Fibroblast of lung (primary cell): ENCODE measurements at regions not wholly inside any gene's neighbourhood (a gene's known extent, or its start where the extent isn't known, plus 50 kb on each side); places are given as distances from the start of the nearest gene placed in this dataset.

Source experiments
- DNase-seq, 2 donors: peaks; one replicate each; pipeline versions ENCODE4 v3.0.0 to v3.0.0-alpha.2; 2010; ENCODE audit warnings: low read depth in 2 of 2
- H2AFZ ChIP-seq: 2 replicates; pipeline ENCODE4 v1.5.1; 2012; ENCODE audit warnings: low read length, control low read depth, inconsistent platforms
- H3K27ac ChIP-seq: 2 replicates; pipeline ENCODE4 v1.5.1; 2011; ENCODE audit warnings: low read length, control low read depth; ENCODE audit not compliant: insufficient read depth
- H3K27me3 ChIP-seq: 2 replicates; pipeline ENCODE4 v1.5.1; 2011; ENCODE audit warnings: mild to moderate bottlenecking, low read length; ENCODE audit not compliant: control insufficient read depth, insufficient read depth
- H3K36me3 ChIP-seq: 2 replicates; pipeline ENCODE4 v1.5.1; 2011; ENCODE audit warnings: low read length; ENCODE audit not compliant: control insufficient read depth, insufficient read depth
- H3K4me1 ChIP-seq: 2 replicates; pipeline ENCODE4 v1.5.1; 2011; ENCODE audit warnings: low read length; ENCODE audit not compliant: control insufficient read depth, insufficient read depth; ENCODE audit errors: extremely low read depth
- H3K4me2 ChIP-seq: 2 replicates; pipeline ENCODE4 v1.5.1; 2011; ENCODE audit warnings: low read length, control low read depth; ENCODE audit not compliant: insufficient read depth; ENCODE audit errors: extremely low read depth
- H3K4me3 ChIP-seq, 4 experiments: fragments of 200-600 bp in 1 of 4; sonication (generic) in 1 of 4; replicated peaks in 1 of 4; 2 replicates each; pipeline ENCODE4 v1.5.1; 2011 to 2016; ENCODE audit warnings: low read length in 4 of 4, low read depth in 3 of 4, mild to moderate bottlenecking in 3 of 4, control low read depth in 2 of 4, inconsistent platforms in 1 of 4, mixed read lengths in 1 of 4; ENCODE audit not compliant: insufficient read depth in 1 of 4; ENCODE audit errors: control extremely low read depth in 1 of 4
- H3K79me2 ChIP-seq: 2 replicates; pipeline ENCODE4 v1.5.1; 2012; ENCODE audit warnings: mild to moderate bottlenecking, low read length, inconsistent platforms; ENCODE audit not compliant: control insufficient read depth, insufficient read depth
- H3K9ac ChIP-seq: 2 replicates; pipeline ENCODE4 v1.5.1; 2011; ENCODE audit warnings: mild to moderate bottlenecking, low read length, control low read depth; ENCODE audit not compliant: insufficient read depth
- H3K9me3 ChIP-seq: 2 replicates; pipeline ENCODE4 v1.5.1; 2012; ENCODE audit warnings: low read depth, low read length; ENCODE audit not compliant: control insufficient read depth, insufficient read depth
- H4K20me1 ChIP-seq: 2 replicates; pipeline ENCODE4 v1.5.1; 2011; ENCODE audit warnings: low read length; ENCODE audit not compliant: control insufficient read depth, insufficient read depth; ENCODE audit errors: extremely low read depth
- EZH2 ChIP-seq: IDR thresholded peaks from 2 replicates; pipeline ENCODE4 v1.5.1; 2012; ENCODE audit warnings: low read length, control low read depth, mild to moderate bottlenecking; ENCODE audit errors: missing control alignments
- TF ChIP-seq, protein P1 (sequence below), 2 donors: IDR thresholded peaks in 1 of 2; conservative IDR thresholded peaks in 1 of 2; 1 replicate in 1 of 2; 2 replicates in 1 of 2; pipeline ENCODE4 v1.5.1; 2011 to 2012; ENCODE audit warnings: low read length in 2 of 2, control low read depth in 1 of 2, inconsistent platforms in 1 of 2, low read depth in 1 of 2, mild to moderate bottlenecking in 1 of 2

DNA sequence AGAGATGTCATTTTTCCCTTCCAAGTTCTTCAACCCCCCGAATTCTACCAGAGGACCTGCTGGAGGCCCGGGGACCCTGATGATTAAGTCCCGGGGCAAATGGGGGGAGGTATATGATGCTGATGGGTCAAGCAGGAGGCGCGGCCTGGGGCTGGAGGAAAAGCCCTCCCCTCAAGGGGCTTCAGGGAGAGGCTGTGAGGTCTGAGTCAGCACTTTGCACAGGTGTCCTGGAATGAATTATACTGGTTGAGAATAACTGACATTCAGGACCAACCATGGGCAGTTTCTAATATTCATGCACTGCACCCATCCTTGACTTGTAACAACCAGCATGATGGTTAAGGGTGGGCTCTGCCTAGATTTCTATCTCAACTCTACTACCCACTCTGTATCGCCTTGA lies 146.8 kb upstream of the SYT13 start:
- H3K9me3 ChIP-seq = no peaks in the 10 kb centered on the region
- no peaks in the 10 kb centered on the region for H3K79me2 ChIP-seq
- no peak overlapping the region for H3K4me2 ChIP-seq
- DNase-seq = no peak
- no peak overlapping the region for H2AFZ ChIP-seq
- no peak overlapping the region for H3K27ac ChIP-seq
- H3K4me1 ChIP-seq = no peaks in the 10 kb centered on the region
- H4K20me1 ChIP-seq = no peaks in the 10 kb centered on the region
- H3K27me3 ChIP-seq = peaks cover 1% of the 10 kb centered on the region
- no peak overlapping the region for H3K4me3 ChIP-seq
- H3K36me3 ChIP-seq = no peaks in the 10 kb centered on the region
- TF ChIP-seq, protein P1, sequence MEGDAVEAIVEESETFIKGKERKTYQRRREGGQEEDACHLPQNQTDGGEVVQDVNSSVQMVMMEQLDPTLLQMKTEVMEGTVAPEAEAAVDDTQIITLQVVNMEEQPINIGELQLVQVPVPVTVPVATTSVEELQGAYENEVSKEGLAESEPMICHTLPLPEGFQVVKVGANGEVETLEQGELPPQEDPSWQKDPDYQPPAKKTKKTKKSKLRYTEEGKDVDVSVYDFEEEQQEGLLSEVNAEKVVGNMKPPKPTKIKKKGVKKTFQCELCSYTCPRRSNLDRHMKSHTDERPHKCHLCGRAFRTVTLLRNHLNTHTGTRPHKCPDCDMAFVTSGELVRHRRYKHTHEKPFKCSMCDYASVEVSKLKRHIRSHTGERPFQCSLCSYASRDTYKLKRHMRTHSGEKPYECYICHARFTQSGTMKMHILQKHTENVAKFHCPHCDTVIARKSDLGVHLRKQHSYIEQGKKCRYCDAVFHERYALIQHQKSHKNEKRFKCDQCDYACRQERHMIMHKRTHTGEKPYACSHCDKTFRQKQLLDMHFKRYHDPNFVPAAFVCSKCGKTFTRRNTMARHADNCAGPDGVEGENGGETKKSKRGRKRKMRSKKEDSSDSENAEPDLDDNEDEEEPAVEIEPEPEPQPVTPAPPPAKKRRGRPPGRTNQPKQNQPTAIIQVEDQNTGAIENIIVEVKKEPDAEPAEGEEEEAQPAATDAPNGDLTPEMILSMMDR (conservative IDR thresholded peaks at IDR 0.05 in 1 of 2, IDR thresholded peaks at IDR 0.05 in 1 of 2; ENCODE audit: low read depth in 1 of 2, low read length in 2 of 2) = no peak
- no peak for TF ChIP-seq EZH2
- H3K9ac ChIP-seq = no peak overlapping the region

DNA sequence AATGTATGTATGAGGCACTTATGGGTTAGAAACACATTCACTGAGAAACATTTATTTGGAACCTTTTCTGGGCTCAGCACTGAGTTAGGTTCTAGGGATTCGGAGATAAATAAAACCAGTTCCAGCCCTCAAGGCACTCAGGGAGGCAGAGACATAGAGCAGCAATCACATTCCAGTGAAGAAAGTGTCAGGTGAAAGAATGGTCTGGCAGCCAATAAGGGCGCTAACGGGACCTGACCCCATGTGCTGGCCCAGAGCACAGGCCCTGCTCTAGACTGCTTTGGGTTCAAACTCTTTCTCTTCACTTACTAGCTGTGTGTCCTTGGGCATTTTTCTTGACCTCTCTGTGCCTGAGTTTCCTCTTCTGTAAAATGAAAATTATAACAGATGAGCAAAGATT lies 146.0 kb upstream of the SYT13 start:
- Histone ChIP-seq H3K4me1 (no peaks in the 10 kb centered on the region), H3K36me3 (no peaks in the 10 kb centered on the region), H2AFZ (no peak overlapping the region), H3K79me2 (no peaks in the 10 kb centered on the region), H3K27ac (no peak overlapping the region), H3K9ac (no peak overlapping the region), H3K9me3 (no peaks in the 10 kb centered on the region), H3K27me3 (peaks cover 3% of the 10 kb centered on the region), H3K4me3 (no peak overlapping the region), H4K20me1 (no peaks in the 10 kb centered on the region), H3K4me2 (no peak overlapping the region)
- TF ChIP-seq EZH2 = no peak
- TF ChIP-seq, protein P1 (conservative IDR thresholded peaks at IDR 0.05 in 1 of 2, IDR thresholded peaks at IDR 0.05 in 1 of 2; ENCODE audit: low read depth in 1 of 2, low read length in 2 of 2) = no peak
- DNase-seq = no peak

DNA sequence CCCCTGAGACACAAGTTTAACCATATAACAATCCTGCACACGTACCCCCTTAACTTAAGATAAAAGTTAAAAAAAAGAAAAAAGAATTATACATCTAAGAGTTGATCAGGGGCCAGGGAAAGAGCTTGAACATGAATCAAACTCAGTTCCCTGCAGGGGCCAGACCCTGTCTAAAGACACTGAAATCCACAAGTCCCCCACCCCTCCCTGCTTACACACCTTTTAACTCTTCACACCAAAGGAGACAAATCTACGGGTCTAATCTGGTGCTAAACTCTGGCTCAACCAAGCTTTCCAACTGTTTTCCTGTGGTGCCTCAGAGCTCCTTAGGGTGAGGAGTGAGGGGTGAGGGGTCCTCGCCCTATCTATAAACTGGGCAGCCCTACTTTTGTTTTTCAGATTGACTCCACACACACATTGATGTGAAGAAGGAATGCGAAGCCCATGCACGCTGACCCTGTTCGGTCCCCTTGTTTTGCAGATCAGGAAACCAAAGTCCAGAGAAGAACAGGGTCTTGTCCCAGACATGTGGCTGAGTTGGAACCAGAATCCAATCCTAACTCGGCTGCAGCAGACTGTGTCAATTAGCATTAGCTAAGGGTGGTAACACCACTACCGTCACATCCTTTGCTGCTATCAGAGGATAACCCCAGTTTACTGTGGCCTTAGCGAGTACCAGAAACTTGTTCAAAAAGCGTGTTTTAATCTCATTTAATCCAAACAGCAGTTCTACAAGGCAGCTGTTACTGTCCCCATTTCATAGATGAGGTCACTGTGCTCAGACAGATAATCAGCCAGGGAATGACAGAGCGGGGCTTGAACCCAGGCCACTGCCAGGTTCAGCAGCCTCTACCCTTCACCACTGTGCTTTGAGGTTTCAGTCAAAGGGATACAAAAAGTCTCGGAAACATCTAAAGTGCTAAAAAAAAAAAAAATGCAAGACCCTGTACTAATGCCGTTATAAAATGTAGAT lies 145.2 kb upstream of the SYT13 start:
- H4K20me1 ChIP-seq = no peaks in the 10 kb centered on the region
- TF ChIP-seq EZH2 = no peak
- TF ChIP-seq, protein P1 (conservative IDR thresholded peaks at IDR 0.05 in 1 of 2, IDR thresholded peaks at IDR 0.05 in 1 of 2; ENCODE audit: low read depth in 1 of 2, low read length in 2 of 2) = no peak
- no peaks in the 10 kb centered on the region for H3K79me2 ChIP-seq
- no peak overlapping the region for H2AFZ ChIP-seq
- no peak overlapping the region for H3K9ac ChIP-seq
- no peak overlapping the region for H3K27ac ChIP-seq
- H3K36me3 ChIP-seq = no peaks in the 10 kb centered on the region
- DNase-seq = no peak
- no peak overlapping the region for H3K4me2 ChIP-seq
- no peak overlapping the region for H3K4me3 ChIP-seq
- no peaks in the 10 kb centered on the region for H3K4me1 ChIP-seq
- peaks cover 3% of the 10 kb centered on the region for H3K27me3 ChIP-seq
- H3K9me3 ChIP-seq = no peaks in the 10 kb centered on the region
